ENCODE measurements at regions not wholly inside any gene's neighbourhood (a gene's known extent, or its start where the extent isn't known, plus 50 kb on each side); places are given as distances from the start of the nearest gene placed in this dataset.

GRCh38 chr20:60867589-60867988 lies 384.5 kb upstream of the CDH4 start (continued):
- TF ChIP-seq, protein P1, sequence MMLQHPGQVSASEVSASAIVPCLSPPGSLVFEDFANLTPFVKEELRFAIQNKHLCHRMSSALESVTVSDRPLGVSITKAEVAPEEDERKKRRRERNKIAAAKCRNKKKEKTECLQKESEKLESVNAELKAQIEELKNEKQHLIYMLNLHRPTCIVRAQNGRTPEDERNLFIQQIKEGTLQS (IDR thresholded peaks at IDR 0.05; ENCODE audit: insufficient read depth, low read depth, low read length): no peak
- no peak for TF ChIP-seq SIRT6 (IDR thresholded peaks at IDR 0.05; ENCODE audit: low read length)
- TF ChIP-seq TEAD4 (IDR thresholded peaks at IDR 0.05; ENCODE audit: low read depth, low read length): no peak
- TF ChIP-seq CEBPB (IDR thresholded peaks at IDR 0.05; ENCODE audit: low read depth, low read length): no peak

Data from H1 (cell line).